ENCODE measurements at regions not wholly inside any gene's neighbourhood (a gene's known extent, or its start where the extent isn't known, plus 50 kb on each side); places are given as distances from the start of the nearest gene placed in this dataset.

DNA sequence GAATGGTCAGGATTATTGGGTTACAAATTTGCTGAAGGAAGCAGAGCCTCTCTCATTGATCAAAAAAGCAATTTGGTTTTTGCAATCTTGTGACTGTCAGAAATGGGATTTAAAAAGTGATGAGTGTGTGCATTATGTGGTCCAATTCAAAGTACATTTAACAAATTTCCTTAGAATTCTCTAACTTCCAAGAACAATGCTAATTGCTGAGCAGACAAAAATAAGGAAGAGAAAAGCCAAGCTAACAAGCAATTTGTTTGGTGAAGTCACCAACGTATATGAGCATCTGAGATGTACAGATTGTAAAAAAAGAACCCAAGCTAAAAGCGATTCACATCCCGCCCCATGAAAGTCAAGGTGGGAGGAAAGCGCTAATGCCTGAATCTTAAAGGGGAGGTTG, 1643.9 kb downstream of the CDH8 start:
- TF ChIP-seq, protein P1, sequence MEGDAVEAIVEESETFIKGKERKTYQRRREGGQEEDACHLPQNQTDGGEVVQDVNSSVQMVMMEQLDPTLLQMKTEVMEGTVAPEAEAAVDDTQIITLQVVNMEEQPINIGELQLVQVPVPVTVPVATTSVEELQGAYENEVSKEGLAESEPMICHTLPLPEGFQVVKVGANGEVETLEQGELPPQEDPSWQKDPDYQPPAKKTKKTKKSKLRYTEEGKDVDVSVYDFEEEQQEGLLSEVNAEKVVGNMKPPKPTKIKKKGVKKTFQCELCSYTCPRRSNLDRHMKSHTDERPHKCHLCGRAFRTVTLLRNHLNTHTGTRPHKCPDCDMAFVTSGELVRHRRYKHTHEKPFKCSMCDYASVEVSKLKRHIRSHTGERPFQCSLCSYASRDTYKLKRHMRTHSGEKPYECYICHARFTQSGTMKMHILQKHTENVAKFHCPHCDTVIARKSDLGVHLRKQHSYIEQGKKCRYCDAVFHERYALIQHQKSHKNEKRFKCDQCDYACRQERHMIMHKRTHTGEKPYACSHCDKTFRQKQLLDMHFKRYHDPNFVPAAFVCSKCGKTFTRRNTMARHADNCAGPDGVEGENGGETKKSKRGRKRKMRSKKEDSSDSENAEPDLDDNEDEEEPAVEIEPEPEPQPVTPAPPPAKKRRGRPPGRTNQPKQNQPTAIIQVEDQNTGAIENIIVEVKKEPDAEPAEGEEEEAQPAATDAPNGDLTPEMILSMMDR (conservative IDR thresholded peaks at IDR 0.05; ENCODE audit: low read depth in 2 of 2) = no peak
- no peak for TF ChIP-seq EZH2 (IDR thresholded peaks at IDR 0.05; ENCODE audit: low read depth, unreplicated experiment)
- TF ChIP-seq CREB1 (CRISPR knock-in tag; IDR thresholded peaks at IDR 0.05; ENCODE audit: low read depth) = no peak
- TF ChIP-seq, protein P2, sequence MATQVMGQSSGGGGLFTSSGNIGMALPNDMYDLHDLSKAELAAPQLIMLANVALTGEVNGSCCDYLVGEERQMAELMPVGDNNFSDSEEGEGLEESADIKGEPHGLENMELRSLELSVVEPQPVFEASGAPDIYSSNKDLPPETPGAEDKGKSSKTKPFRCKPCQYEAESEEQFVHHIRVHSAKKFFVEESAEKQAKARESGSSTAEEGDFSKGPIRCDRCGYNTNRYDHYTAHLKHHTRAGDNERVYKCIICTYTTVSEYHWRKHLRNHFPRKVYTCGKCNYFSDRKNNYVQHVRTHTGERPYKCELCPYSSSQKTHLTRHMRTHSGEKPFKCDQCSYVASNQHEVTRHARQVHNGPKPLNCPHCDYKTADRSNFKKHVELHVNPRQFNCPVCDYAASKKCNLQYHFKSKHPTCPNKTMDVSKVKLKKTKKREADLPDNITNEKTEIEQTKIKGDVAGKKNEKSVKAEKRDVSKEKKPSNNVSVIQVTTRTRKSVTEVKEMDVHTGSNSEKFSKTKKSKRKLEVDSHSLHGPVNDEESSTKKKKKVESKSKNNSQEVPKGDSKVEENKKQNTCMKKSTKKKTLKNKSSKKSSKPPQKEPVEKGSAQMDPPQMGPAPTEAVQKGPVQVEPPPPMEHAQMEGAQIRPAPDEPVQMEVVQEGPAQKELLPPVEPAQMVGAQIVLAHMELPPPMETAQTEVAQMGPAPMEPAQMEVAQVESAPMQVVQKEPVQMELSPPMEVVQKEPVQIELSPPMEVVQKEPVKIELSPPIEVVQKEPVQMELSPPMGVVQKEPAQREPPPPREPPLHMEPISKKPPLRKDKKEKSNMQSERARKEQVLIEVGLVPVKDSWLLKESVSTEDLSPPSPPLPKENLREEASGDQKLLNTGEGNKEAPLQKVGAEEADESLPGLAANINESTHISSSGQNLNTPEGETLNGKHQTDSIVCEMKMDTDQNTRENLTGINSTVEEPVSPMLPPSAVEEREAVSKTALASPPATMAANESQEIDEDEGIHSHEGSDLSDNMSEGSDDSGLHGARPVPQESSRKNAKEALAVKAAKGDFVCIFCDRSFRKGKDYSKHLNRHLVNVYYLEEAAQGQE (IDR thresholded peaks at IDR 0.05; ENCODE audit: unreplicated experiment) = no peak
- TF ChIP-seq POLR2AphosphoS5 (IDR thresholded peaks at IDR 0.05; ENCODE audit: low read depth) = no peak
- no peak for TF ChIP-seq ZNF331 (CRISPR knock-in tag; IDR thresholded peaks at IDR 0.05; ENCODE audit: low read depth)
- TF ChIP-seq, protein P3, sequence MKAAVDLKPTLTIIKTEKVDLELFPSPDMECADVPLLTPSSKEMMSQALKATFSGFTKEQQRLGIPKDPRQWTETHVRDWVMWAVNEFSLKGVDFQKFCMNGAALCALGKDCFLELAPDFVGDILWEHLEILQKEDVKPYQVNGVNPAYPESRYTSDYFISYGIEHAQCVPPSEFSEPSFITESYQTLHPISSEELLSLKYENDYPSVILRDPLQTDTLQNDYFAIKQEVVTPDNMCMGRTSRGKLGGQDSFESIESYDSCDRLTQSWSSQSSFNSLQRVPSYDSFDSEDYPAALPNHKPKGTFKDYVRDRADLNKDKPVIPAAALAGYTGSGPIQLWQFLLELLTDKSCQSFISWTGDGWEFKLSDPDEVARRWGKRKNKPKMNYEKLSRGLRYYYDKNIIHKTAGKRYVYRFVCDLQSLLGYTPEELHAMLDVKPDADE (IDR thresholded peaks at IDR 0.05) = no peak
- TF ChIP-seq, protein P4, sequence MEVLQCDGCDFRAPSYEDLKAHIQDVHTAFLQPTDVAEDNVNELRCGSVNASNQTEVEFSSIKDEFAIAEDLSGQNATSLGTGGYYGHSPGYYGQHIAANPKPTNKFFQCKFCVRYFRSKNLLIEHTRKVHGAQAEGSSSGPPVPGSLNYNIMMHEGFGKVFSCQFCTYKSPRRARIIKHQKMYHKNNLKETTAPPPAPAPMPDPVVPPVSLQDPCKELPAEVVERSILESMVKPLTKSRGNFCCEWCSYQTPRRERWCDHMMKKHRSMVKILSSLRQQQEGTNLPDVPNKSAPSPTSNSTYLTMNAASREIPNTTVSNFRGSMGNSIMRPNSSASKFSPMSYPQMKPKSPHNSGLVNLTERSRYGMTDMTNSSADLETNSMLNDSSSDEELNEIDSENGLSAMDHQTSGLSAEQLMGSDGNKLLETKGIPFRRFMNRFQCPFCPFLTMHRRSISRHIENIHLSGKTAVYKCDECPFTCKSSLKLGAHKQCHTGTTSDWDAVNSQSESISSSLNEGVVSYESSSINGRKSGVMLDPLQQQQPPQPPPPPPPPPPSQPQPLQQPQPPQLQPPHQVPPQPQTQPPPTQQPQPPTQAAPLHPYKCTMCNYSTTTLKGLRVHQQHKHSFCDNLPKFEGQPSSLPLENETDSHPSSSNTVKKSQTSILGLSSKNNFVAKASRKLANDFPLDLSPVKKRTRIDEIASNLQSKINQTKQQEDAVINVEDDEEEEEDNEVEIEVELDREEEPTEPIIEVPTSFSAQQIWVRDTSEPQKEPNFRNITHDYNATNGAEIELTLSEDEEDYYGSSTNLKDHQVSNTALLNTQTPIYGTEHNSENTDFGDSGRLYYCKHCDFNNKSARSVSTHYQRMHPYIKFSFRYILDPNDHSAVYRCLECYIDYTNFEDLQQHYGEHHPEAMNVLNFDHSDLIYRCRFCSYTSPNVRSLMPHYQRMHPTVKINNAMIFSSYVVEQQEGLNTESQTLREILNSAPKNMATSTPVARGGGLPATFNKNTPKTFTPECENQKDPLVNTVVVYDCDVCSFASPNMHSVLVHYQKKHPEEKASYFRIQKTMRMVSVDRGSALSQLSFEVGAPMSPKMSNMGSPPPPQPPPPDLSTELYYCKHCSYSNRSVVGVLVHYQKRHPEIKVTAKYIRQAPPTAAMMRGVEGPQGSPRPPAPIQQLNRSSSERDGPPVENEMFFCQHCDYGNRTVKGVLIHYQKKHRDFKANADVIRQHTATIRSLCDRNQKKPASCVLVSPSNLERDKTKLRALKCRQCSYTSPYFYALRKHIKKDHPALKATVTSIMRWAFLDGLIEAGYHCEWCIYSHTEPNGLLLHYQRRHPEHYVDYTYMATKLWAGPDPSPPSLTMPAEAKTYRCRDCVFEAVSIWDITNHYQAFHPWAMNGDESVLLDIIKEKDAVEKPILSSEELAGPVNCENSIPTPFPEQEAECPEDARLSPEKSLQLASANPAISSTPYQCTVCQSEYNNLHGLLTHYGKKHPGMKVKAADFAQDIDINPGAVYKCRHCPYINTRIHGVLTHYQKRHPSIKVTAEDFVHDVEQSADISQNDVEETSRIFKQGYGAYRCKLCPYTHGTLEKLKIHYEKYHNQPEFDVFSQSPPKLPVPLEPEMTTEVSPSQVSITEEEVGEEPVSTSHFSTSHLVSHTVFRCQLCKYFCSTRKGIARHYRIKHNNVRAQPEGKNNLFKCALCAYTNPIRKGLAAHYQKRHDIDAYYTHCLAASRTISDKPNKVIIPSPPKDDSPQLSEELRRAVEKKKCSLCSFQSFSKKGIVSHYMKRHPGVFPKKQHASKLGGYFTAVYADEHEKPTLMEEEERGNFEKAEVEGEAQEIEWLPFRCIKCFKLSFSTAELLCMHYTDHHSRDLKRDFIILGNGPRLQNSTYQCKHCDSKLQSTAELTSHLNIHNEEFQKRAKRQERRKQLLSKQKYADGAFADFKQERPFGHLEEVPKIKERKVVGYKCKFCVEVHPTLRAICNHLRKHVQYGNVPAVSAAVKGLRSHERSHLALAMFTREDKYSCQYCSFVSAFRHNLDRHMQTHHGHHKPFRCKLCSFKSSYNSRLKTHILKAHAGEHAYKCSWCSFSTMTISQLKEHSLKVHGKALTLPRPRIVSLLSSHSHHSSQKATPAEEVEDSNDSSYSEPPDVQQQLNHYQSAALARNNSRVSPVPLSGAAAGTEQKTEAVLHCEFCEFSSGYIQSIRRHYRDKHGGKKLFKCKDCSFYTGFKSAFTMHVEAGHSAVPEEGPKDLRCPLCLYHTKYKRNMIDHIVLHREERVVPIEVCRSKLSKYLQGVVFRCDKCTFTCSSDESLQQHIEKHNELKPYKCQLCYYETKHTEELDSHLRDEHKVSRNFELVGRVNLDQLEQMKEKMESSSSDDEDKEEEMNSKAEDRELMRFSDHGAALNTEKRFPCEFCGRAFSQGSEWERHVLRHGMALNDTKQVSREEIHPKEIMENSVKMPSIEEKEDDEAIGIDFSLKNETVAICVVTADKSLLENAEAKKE (CRISPR knock-in tag; IDR thresholded peaks at IDR 0.05) = no peak
- no peak for TF ChIP-seq NANOG (IDR thresholded peaks at IDR 0.05; ENCODE audit: borderline replicate concordance)
- no peak for TF ChIP-seq JUNB (IDR thresholded peaks at IDR 0.05; ENCODE audit: unreplicated experiment)
